ENCODE measurements at regions not wholly inside any gene's neighbourhood (a gene's known extent, or its start where the extent isn't known, plus 50 kb on each side); places are given as distances from the start of the nearest gene placed in this dataset.

GRCh38 chr16:66107661-66108060 lies 258.8 kb upstream of the CDH5 start:
- H2AFZ ChIP-seq (ENCODE audit: low read length) = peak overlapping the region; percentile 4
- H3K9ac ChIP-seq (ENCODE audit: insufficient read depth, low read length) = no peak overlapping the region

GRCh38 chr16:66103211-66103610 lies 263.3 kb upstream of the CDH5 start:
- Histone ChIP-seq H3K9ac (ENCODE audit: insufficient read depth, low read length) (no peak overlapping the region), H3K9me3 (ENCODE audit: control insufficient read depth, insufficient read depth, low read depth, low read length) (no peaks in the 10 kb centered on the region), H4K20me1 (ENCODE audit: control insufficient read depth, extremely low read depth, insufficient read depth, low read length) (no peaks in the 10 kb centered on the region), H2AFZ (ENCODE audit: low read length) (no peak overlapping the region), H3K27me3 (ENCODE audit: control insufficient read depth, insufficient read depth, low read length) (no peaks in the 10 kb centered on the region), H3K4me1 (ENCODE audit: control insufficient read depth, extremely low read depth, insufficient read depth, low read length) (peaks cover 5% of the 10 kb centered on the region), H3K4me2 (ENCODE audit: extremely low read depth, insufficient read depth, low read length) (no peak overlapping the region), H3K27ac (ENCODE audit: insufficient read depth, low read length) (no peak overlapping the region), H3K36me3 (ENCODE audit: control insufficient read depth, insufficient read depth, low read length) (no peaks in the 10 kb centered on the region), H3K79me2 (ENCODE audit: control insufficient read depth, insufficient read depth, low read length) (no peaks in the 10 kb centered on the region), H3K4me3 (replicated peaks in 1 of 4; ENCODE audit: control extremely low read depth in 1 of 4, insufficient read depth in 1 of 4, low read depth in 3 of 4, low read length in 4 of 4) (no peak overlapping the region)
- TF ChIP-seq CTCF (conservative IDR thresholded peaks at IDR 0.05 in 1 of 2, IDR thresholded peaks at IDR 0.05 in 1 of 2; ENCODE audit: low read depth in 1 of 2, low read length in 2 of 2) (no peak), EZH2 (IDR thresholded peaks at IDR 0.05; ENCODE audit: low read length, missing control alignments) (no peak)
- DNase-seq (ENCODE audit: low read depth in 2 of 2) = peak; percentile 14 to 42

More at GRCh38 chr16:66107661-66108060, 258.8 kb upstream of the CDH5 start:
- Histone ChIP-seq H3K4me3 (replicated peaks in 1 of 4; ENCODE audit: control extremely low read depth in 1 of 4, insufficient read depth in 1 of 4, low read depth in 3 of 4, low read length in 4 of 4) (no peak overlapping the region), H3K36me3 (ENCODE audit: control insufficient read depth, insufficient read depth, low read length) (no peaks in the 10 kb centered on the region), H3K79me2 (ENCODE audit: control insufficient read depth, insufficient read depth, low read length) (no peaks in the 10 kb centered on the region), H3K27ac (ENCODE audit: insufficient read depth, low read length) (peak overlapping the region; percentile 32), H4K20me1 (ENCODE audit: control insufficient read depth, extremely low read depth, insufficient read depth, low read length) (no peaks in the 10 kb centered on the region), H3K9me3 (ENCODE audit: control insufficient read depth, insufficient read depth, low read depth, low read length) (no peaks in the 10 kb centered on the region), H3K4me2 (ENCODE audit: extremely low read depth, insufficient read depth, low read length) (no peak overlapping the region), H3K4me1 (ENCODE audit: control insufficient read depth, extremely low read depth, insufficient read depth, low read length) (peaks cover 7% of the 10 kb centered on the region), H3K27me3 (ENCODE audit: control insufficient read depth, insufficient read depth, low read length) (no peaks in the 10 kb centered on the region)
- DNase-seq (ENCODE audit: low read depth in 2 of 2) = peak; percentile 54 to 96
- TF ChIP-seq EZH2 (IDR thresholded peaks at IDR 0.05; ENCODE audit: low read length, missing control alignments) = no peak
- TF ChIP-seq CTCF (conservative IDR thresholded peaks at IDR 0.05 in 1 of 2, IDR thresholded peaks at IDR 0.05 in 1 of 2; ENCODE audit: low read depth in 1 of 2, low read length in 2 of 2) = no peak

GRCh38 chr16:66099306-66099705 lies 267.2 kb upstream of the CDH5 start:
- H3K27ac ChIP-seq (ENCODE audit: insufficient read depth, low read length) = no peak overlapping the region
- no peak for DNase-seq (ENCODE audit: low read depth in 2 of 2)
- no peak for TF ChIP-seq CTCF (conservative IDR thresholded peaks at IDR 0.05 in 1 of 2, IDR thresholded peaks at IDR 0.05 in 1 of 2; ENCODE audit: low read depth in 1 of 2, low read length in 2 of 2)
- TF ChIP-seq EZH2 (IDR thresholded peaks at IDR 0.05; ENCODE audit: low read length, missing control alignments) = no peak
- H3K4me1 ChIP-seq (ENCODE audit: control insufficient read depth, extremely low read depth, insufficient read depth, low read length) = no peaks in the 10 kb centered on the region
- H3K9me3 ChIP-seq (ENCODE audit: control insufficient read depth, insufficient read depth, low read depth, low read length) = no peaks in the 10 kb centered on the region
- no peak overlapping the region for H3K9ac ChIP-seq (ENCODE audit: insufficient read depth, low read length)
- no peak overlapping the region for H2AFZ ChIP-seq (ENCODE audit: low read length)
- no peaks in the 10 kb centered on the region for H4K20me1 ChIP-seq (ENCODE audit: control insufficient read depth, extremely low read depth, insufficient read depth, low read length)
- no peak overlapping the region for H3K4me3 ChIP-seq (replicated peaks in 1 of 4; ENCODE audit: control extremely low read depth in 1 of 4, insufficient read depth in 1 of 4, low read depth in 3 of 4, low read length in 4 of 4)
- no peak overlapping the region for H3K4me2 ChIP-seq (ENCODE audit: extremely low read depth, insufficient read depth, low read length)
- no peaks in the 10 kb centered on the region for H3K79me2 ChIP-seq (ENCODE audit: control insufficient read depth, insufficient read depth, low read length)
- no peaks in the 10 kb centered on the region for H3K36me3 ChIP-seq (ENCODE audit: control insufficient read depth, insufficient read depth, low read length)
- no peaks in the 10 kb centered on the region for H3K27me3 ChIP-seq (ENCODE audit: control insufficient read depth, insufficient read depth, low read length)
